GM12878 (cell line): ENCODE measurements at regions not wholly inside any gene's neighbourhood (a gene's known extent, or its start where the extent isn't known, plus 50 kb on each side); places are given as distances from the start of the nearest gene placed in this dataset.

Experiments
- ATAC-seq: fragments of 200-7000 bp; cut with Tn5 transposase; 3 replicates; pipeline ENCODE4 v1.9.1; 2020; ENCODE audit warnings: mild to moderate bottlenecking, moderate library complexity
- BruUV-seq: library from RNA; stranded (reverse); fragments of 400-500 nt; replicated peaks from 2 replicates; lab custom pipeline; 2021; lab: Mats Ljungman, UMichigan
- CTCF ChIA-PET: fragments of 300-600 bp; sonication (Branson Sonifier 250); formaldehyde crosslinking; extraction: SDS; loops from one replicate; lab custom pipeline; 2021; ENCODE audit warnings: inconsistent platforms; lab: Yijun Ruan, JAX
- POLR2A ChIA-PET: fragments of 350-600 bp; formaldehyde crosslinking; extraction: SDS; loops from one replicate; lab custom pipeline; 2021; ENCODE audit warnings: inconsistent platforms; lab: Charles Lee
- RAD21 ChIA-PET: fragments of 300-600 bp; sonication (Branson Sonifier 250); formaldehyde crosslinking; loops from one replicate; lab custom pipeline; 2023; ENCODE audit warnings: antibody characterized with exemption; ENCODE audit not compliant: unreplicated experiment; lab: Charles Lee
- SMC1A ChIA-PET: fragments of 300-600 bp; sonication (Branson Sonifier 250); formaldehyde crosslinking; loops from one replicate; lab custom pipeline; 2023; ENCODE audit not compliant: unreplicated experiment, uncharacterized antibody; lab: Charles Lee
- DNase-seq: peaks from one replicate; pipeline ENCODE4 v3.0.0-alpha.2; 2011; ENCODE audit warnings: low read depth, low spot score
- FAIRE-seq: peaks from 3 replicates; lab custom pipeline; 2011; peaks lifted over from hg19 to GRCh38; lab: Jason Lieb, UNC
- H2AFZ ChIP-seq: 2 replicates; pipeline ENCODE4 v1.6.0; 2011; ENCODE audit warnings: low read depth, low read length, control low read depth; ENCODE audit not compliant: control insufficient read depth
- H3K27ac ChIP-seq: 2 replicates; pipeline ENCODE4 v1.5.1; 2011; ENCODE audit warnings: control low read depth; ENCODE audit not compliant: control insufficient read depth, insufficient read depth
- H3K27me3 ChIP-seq, 2 experiments: replicated peaks in 1 of 2; 2 replicates each; pipeline versions ENCODE4 v1.6.0 to v1.6.1; 2011; ENCODE audit warnings: low read length in 1 of 2; ENCODE audit not compliant: control insufficient read depth in 2 of 2, insufficient read depth in 2 of 2
- H3K36me3 ChIP-seq, 2 experiments: 2 replicates each; pipeline ENCODE4 v1.5.1; 2011; ENCODE audit warnings: low read length in 1 of 2; ENCODE audit not compliant: control insufficient read depth in 2 of 2, insufficient read depth in 2 of 2
- H3K4me1 ChIP-seq: 2 replicates; pipeline ENCODE4 v1.6.1; 2011; ENCODE audit warnings: mild to moderate bottlenecking, low read length, moderate library complexity, mixed read lengths; ENCODE audit not compliant: control insufficient read depth, insufficient read depth
- H3K4me2 ChIP-seq: 2 replicates; pipeline ENCODE4 v1.6.0; 2011; ENCODE audit warnings: control low read depth; ENCODE audit not compliant: control insufficient read depth, insufficient read depth
- H3K4me3 ChIP-seq: fragments of 200-600 bp; sonication (generic); 2 replicates; pipeline ENCODE4 v1.5.1; 2016
- H3K79me2 ChIP-seq: 2 replicates; pipeline ENCODE4 v1.6.0; 2011; ENCODE audit warnings: low read length; ENCODE audit not compliant: control insufficient read depth, insufficient read depth
- H3K9ac ChIP-seq: 2 replicates; pipeline ENCODE4 v1.8.0; 2011; ENCODE audit warnings: low read length, control low read depth, mixed read lengths; ENCODE audit not compliant: control insufficient read depth, insufficient read depth
- H3K9me3 ChIP-seq: replicated peaks from 3 replicates; pipeline ENCODE4 v1.5.1; 2011; ENCODE audit warnings: mild to moderate bottlenecking, low read length; ENCODE audit not compliant: control insufficient read depth, insufficient read depth
- H4K20me1 ChIP-seq: 2 replicates; pipeline ENCODE4 v1.6.0; 2011; ENCODE audit not compliant: control insufficient read depth, insufficient read depth
- CHD2 ChIP-seq: IDR thresholded peaks from 2 replicates; pipeline ENCODE4 v1.6.1; 2011; ENCODE audit warnings: low read depth, low read length, improper control_type of control experiment, borderline replicate concordance
- NFXL1 ChIP-seq: fragments of 450-650 bp; IDR thresholded peaks from 2 replicates; pipeline ENCODE4 v1.6.1; 2017; ENCODE audit warnings: antibody characterized with exemption, mild to moderate bottlenecking, borderline replicate concordance
- PML ChIP-seq: IDR thresholded peaks from 2 replicates; pipeline ENCODE4 v1.6.1; 2012; ENCODE audit warnings: low read length, inconsistent platforms
- POLR2AphosphoS2 ChIP-seq: IDR thresholded peaks from 2 replicates; pipeline ENCODE4 v1.6.1; 2011; ENCODE audit warnings: low read depth, mild to moderate bottlenecking, low read length, improper control_type of control experiment, moderate library complexity
- RBBP5 ChIP-seq: fragments of 200-600 bp; sonication (generic); conservative IDR thresholded peaks from 2 replicates; pipeline ENCODE4 v1.6.1; 2016
- SMAD1 ChIP-seq: fragments of 450-650 bp; IDR thresholded peaks from 2 replicates; pipeline ENCODE4 v1.6.1; 2018; ENCODE audit warnings: mild to moderate bottlenecking, low read depth; ENCODE audit not compliant: partially characterized antibody
- YY1 ChIP-seq: IDR thresholded peaks from 2 replicates; pipeline ENCODE4 v1.6.1; 2011; ENCODE audit warnings: low read depth, mild to moderate bottlenecking, low read length
- ZBTB4 ChIP-seq: fragments of 450-650 bp; formaldehyde crosslinking; IDR thresholded peaks from 2 replicates; pipeline ENCODE4 v1.4.0; 2022; ENCODE audit warnings: mild to moderate bottlenecking, moderate library complexity
- WGBS: methylation state at CpG from one replicate; pipeline ENCODE4 v1.1.6; 2016; ENCODE audit warnings: low lambda C conversion rate; ENCODE audit not compliant: insufficient replicate concordance, insufficient coverage; ENCODE audit errors: missing lambda C conversion rate; 5-methylcytosine and 5-hydroxymethylcytosine counted together
- in situ Hi-C: fragments of 300-500 bp; cut with MboI; formaldehyde crosslinking; loops from 9 replicates; pipeline ENCODE4 v1.14.3; 2018; ENCODE audit warnings: mixed read lengths
- intact Hi-C: fragments of 100-400 bp; cut with micrococcal nuclease; formaldehyde crosslinking; loops from one replicate; pipeline ENCODE4 v1.14.2; 2022; ENCODE audit not compliant: unreplicated experiment
- TF ChIP-seq, protein P1 (sequence below), 3 experiments: IDR thresholded peaks in 2 of 3; conservative IDR thresholded peaks in 1 of 3; 2 replicates each; pipeline ENCODE4 v1.5.1; 2011; ENCODE audit warnings: low read depth in 3 of 3, low read length in 3 of 3, mild to moderate bottlenecking in 3 of 3, control low read depth in 2 of 3, moderate library complexity in 2 of 3, inconsistent platforms in 1 of 3, mixed read lengths in 1 of 3; ENCODE audit not compliant: control insufficient read depth in 2 of 3, insufficient read depth in 1 of 3; ENCODE audit errors: extremely low read depth in 1 of 3
- TF ChIP-seq, protein P2 (sequence below): fragments of 450-650 bp; conservative IDR thresholded peaks from 2 replicates; pipeline ENCODE4 v1.6.1; 2017; ENCODE audit warnings: mild to moderate bottlenecking, moderate library complexity
- TF ChIP-seq, protein P3 (sequence below): IDR thresholded peaks from 2 replicates; pipeline ENCODE4 v1.6.1; 2012; ENCODE audit warnings: low read length, inconsistent platforms

- H3K36me3 ChIP-seq = no peaks in the 10 kb centered on the region
- H3K4me1 ChIP-seq = no peaks in the 10 kb centered on the region
- no peak overlapping the region for H3K27ac ChIP-seq
- no peak overlapping the region for H3K4me3 ChIP-seq
- H4K20me1 ChIP-seq = no peaks in the 10 kb centered on the region
- SMC1A ChIA-PET = no interaction called here
- DNase-seq (no peak), FAIRE-seq (no peak), ATAC-seq (no peak)
- TF ChIP-seq SMAD1 (no peak), POLR2AphosphoS2 (no peak), NFXL1 (no peak), RBBP5 (no peak), CHD2 (no peak), PML (no peak), ZBTB4 (no peak), YY1 (no peak)
- TF ChIP-seq, protein P1, sequence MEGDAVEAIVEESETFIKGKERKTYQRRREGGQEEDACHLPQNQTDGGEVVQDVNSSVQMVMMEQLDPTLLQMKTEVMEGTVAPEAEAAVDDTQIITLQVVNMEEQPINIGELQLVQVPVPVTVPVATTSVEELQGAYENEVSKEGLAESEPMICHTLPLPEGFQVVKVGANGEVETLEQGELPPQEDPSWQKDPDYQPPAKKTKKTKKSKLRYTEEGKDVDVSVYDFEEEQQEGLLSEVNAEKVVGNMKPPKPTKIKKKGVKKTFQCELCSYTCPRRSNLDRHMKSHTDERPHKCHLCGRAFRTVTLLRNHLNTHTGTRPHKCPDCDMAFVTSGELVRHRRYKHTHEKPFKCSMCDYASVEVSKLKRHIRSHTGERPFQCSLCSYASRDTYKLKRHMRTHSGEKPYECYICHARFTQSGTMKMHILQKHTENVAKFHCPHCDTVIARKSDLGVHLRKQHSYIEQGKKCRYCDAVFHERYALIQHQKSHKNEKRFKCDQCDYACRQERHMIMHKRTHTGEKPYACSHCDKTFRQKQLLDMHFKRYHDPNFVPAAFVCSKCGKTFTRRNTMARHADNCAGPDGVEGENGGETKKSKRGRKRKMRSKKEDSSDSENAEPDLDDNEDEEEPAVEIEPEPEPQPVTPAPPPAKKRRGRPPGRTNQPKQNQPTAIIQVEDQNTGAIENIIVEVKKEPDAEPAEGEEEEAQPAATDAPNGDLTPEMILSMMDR (IDR thresholded peaks at IDR 0.05 in 2 of 3, conservative IDR thresholded peaks at IDR 0.05 in 1 of 3; ENCODE audit: control insufficient read depth in 2 of 3, extremely low read depth in 1 of 3, insufficient read depth in 1 of 3, low read depth in 3 of 3, low read length in 3 of 3) = no peak
- TF ChIP-seq, protein P2, sequence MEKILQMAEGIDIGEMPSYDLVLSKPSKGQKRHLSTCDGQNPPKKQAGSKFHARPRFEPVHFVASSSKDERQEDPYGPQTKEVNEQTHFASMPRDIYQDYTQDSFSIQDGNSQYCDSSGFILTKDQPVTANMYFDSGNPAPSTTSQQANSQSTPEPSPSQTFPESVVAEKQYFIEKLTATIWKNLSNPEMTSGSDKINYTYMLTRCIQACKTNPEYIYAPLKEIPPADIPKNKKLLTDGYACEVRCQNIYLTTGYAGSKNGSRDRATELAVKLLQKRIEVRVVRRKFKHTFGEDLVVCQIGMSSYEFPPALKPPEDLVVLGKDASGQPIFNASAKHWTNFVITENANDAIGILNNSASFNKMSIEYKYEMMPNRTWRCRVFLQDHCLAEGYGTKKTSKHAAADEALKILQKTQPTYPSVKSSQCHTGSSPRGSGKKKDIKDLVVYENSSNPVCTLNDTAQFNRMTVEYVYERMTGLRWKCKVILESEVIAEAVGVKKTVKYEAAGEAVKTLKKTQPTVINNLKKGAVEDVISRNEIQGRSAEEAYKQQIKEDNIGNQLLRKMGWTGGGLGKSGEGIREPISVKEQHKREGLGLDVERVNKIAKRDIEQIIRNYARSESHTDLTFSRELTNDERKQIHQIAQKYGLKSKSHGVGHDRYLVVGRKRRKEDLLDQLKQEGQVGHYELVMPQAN = no peak
- TF ChIP-seq, protein P3, sequence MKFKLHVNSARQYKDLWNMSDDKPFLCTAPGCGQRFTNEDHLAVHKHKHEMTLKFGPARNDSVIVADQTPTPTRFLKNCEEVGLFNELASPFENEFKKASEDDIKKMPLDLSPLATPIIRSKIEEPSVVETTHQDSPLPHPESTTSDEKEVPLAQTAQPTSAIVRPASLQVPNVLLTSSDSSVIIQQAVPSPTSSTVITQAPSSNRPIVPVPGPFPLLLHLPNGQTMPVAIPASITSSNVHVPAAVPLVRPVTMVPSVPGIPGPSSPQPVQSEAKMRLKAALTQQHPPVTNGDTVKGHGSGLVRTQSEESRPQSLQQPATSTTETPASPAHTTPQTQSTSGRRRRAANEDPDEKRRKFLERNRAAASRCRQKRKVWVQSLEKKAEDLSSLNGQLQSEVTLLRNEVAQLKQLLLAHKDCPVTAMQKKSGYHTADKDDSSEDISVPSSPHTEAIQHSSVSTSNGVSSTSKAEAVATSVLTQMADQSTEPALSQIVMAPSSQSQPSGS = no peak
- H3K4me2 ChIP-seq = no peak overlapping the region
- CTCF ChIA-PET = no interaction called here
- H3K27me3 ChIP-seq = no peaks in the 10 kb centered on the region
- RAD21 ChIA-PET = no interaction called here
- no peaks in the 10 kb centered on the region for H3K79me2 ChIP-seq
- no peaks in the 10 kb centered on the region for H3K9me3 ChIP-seq
- no peak overlapping the region for H3K9ac ChIP-seq
- in situ Hi-C loops (no loop called here), intact Hi-C loops (no loop called here)
- POLR2A ChIA-PET = no interaction called here
- no TSS peak for BruUV-seq
- H2AFZ ChIP-seq = no peak overlapping the region
- 12% methylated on average over 3 of the region's 3 CpGs for WGBS
These were observed 661.5 kb downstream of the PLA2G4A start for GRCh38 chr1:187490266-187490665.
